Large intestine (tissue), 3 donors: ENCODE measurements at regions not wholly inside any gene's neighbourhood (a gene's known extent, or its start where the extent isn't known, plus 50 kb on each side); places are given as distances from the start of the nearest gene placed in this dataset.
"Not testable (repeated sequence)": the region's sequence is repeated elsewhere in the genome, so short reads cannot be mapped to it uniquely, and the experiment has no call there.

ENCODE experiments used
- DNase-seq, 2 donors: peaks; one replicate each; pipeline versions ENCODE4 v3.0.0 to v3.0.0-alpha.2; 2013
- H3K27ac ChIP-seq: one replicate; pipeline ENCODE4 v1.5.1; 2013; ENCODE audit warnings: low read length
- H3K27me3 ChIP-seq: 2 replicates; pipeline ENCODE4 v1.6.1; 2013; ENCODE audit warnings: low read length; ENCODE audit not compliant: control insufficient read depth, insufficient read depth
- H3K36me3 ChIP-seq: 2 replicates; pipeline ENCODE4 v1.6.1; 2013; ENCODE audit warnings: low read length; ENCODE audit not compliant: control insufficient read depth, insufficient read depth
- H3K4me1 ChIP-seq: one replicate; pipeline ENCODE4 v1.6.1; 2013; ENCODE audit warnings: low read length; ENCODE audit not compliant: control insufficient read depth, insufficient read depth
- H3K4me3 ChIP-seq: one replicate; pipeline ENCODE4 v1.5.1; 2013; ENCODE audit warnings: low read length
- H3K9me3 ChIP-seq: one replicate; pipeline ENCODE4 v1.6.1; 2013; ENCODE audit warnings: mild to moderate bottlenecking, low read depth, low read length, moderate library complexity; ENCODE audit not compliant: control insufficient read depth
- WGBS: methylation state at CpG from one replicate; pipeline ENCODE4 v1.1.5; 2013; ENCODE audit warnings: low lambda C conversion rate; ENCODE audit not compliant: insufficient coverage; 5-methylcytosine and 5-hydroxymethylcytosine counted together

DNA sequence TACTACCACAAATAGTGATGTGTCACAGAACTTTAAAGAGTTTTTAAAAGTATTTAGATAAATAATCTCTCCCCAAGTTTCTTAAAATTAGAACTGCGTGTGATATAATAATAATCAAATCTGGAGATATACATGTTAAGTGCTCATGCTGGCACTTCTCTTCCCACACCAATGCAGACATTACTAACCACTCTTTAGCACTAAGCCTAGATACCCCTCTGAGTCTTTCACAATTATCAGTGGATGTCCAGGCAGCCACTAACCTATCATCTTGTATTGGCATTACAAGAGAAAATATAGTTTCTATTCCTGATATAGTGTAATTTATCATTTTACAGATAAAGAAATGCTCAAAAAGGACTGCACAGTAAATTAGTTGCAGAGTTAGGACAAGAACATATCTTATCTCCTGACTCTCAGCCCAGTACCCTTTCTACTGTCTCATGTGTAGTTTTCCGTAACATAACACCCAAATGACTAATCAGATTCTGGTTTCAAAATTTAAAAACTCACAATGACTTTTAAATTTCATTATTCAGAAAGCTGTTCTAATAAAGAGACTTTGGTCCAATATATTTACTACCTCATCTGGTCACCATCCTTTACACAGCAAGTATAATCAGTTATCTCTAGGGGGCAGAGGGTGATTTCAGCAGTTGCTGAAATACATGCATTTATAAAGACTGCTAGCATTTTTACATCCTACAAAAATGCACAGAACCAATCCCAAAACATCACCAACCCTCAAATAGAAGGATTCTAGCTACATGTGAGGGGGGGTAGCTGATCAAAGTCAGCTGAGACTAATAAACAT is 215.5 kb upstream of the MCHR2 start:
- DNase-seq, result no peak
- Histone ChIP-seq H3K27me3 (peaks cover 12% of the 10 kb centered on the region), H3K4me3 (no peak overlapping the region), H3K36me3 (no peaks in the 10 kb centered on the region), H3K9me3 (no peaks in the 10 kb centered on the region), H3K27ac (no peak overlapping the region), H3K4me1 (no peaks in the 10 kb centered on the region)
- no CpG with 5 or more reads among the region's 2 CpGs for WGBS

DNA sequence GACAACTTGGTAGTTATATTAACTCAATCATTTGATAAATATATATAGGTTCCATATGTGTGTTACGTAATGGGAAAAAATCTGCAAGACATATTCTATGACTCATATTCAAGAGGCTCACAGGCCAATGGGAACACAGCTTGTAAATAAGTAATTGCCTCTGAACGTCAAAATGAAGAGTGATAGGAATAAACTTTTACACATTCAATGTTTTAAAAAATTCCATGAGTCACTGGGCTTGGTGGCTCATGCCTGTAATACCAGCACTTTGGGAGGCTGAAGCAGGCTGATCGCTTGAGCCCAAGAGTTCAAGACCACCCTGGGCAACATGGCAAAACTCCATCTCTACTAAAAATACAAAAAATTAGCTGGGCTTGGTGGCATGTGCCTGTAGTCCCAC is 209.4 kb upstream of the MCHR2 start:
- Histone ChIP-seq H3K9me3 (no peaks in the 10 kb centered on the region), H3K27ac (no peak overlapping the region), H3K4me1 (no peaks in the 10 kb centered on the region), H3K27me3 (peaks cover 4% of the 10 kb centered on the region), H3K4me3 (no peak overlapping the region), H3K36me3 (no peaks in the 10 kb centered on the region)
- 100% methylated on average over 1 of the region's 3 CpGs for WGBS
- DNase-seq, result no peak

GRCh38 chr6:100202417-100203194 is 208.6 kb upstream of the MCHR2 start:
- DNase-seq, result no peak
- no CpG with 5 or more reads among the region's 2 CpGs for WGBS
- Histone ChIP-seq H3K27ac (no peak overlapping the region), H3K4me3 (no peak overlapping the region), H3K4me1 (no peaks in the 10 kb centered on the region), H3K9me3 (no peaks in the 10 kb centered on the region), H3K36me3 (no peaks in the 10 kb centered on the region), H3K27me3 (peaks cover 4% of the 10 kb centered on the region)

- H3K4me3 ChIP-seq, H3K9me3 ChIP-seq, H3K36me3 ChIP-seq, H3K27me3 ChIP-seq, DNase-seq, H3K4me1 ChIP-seq, H3K27ac ChIP-seq: not testable (repeated sequence)
- whole genome bisulfite sequencing, result 100% methylated on average over 6 of the region's 37 CpGs
Observed at GRCh38 chr6:100196214-100196982, 202.4 kb upstream of the MCHR2 start.

GRCh38 chr6:100195244-100195643 is 201.2 kb upstream of the MCHR2 start:
- 89% methylated on average over 1 of the region's 2 CpGs for WGBS
- H3K4me1 ChIP-seq, result not testable (repeated sequence)

GRCh38 chr6:100194535-100194934 is 200.5 kb upstream of the MCHR2 start:
- no peaks in the 10 kb centered on the region for H3K9me3 ChIP-seq
- no peak for DNase-seq
- H3K4me1 ChIP-seq, result no peaks in the 10 kb centered on the region
- H3K4me3 ChIP-seq, result no peak overlapping the region
- WGBS, result 80% methylated on average over 1 of the region's 3 CpGs
- no peak overlapping the region for H3K27ac ChIP-seq
- H3K36me3 ChIP-seq, result no peaks in the 10 kb centered on the region
- peaks cover 2% of the 10 kb centered on the region for H3K27me3 ChIP-seq

More at GRCh38 chr6:100195244-100195643, 201.2 kb upstream of the MCHR2 start:
- not testable (repeated sequence) for H3K27me3 ChIP-seq, H3K4me3 ChIP-seq, H3K36me3 ChIP-seq, H3K27ac ChIP-seq, DNase-seq, H3K9me3 ChIP-seq

DNA sequence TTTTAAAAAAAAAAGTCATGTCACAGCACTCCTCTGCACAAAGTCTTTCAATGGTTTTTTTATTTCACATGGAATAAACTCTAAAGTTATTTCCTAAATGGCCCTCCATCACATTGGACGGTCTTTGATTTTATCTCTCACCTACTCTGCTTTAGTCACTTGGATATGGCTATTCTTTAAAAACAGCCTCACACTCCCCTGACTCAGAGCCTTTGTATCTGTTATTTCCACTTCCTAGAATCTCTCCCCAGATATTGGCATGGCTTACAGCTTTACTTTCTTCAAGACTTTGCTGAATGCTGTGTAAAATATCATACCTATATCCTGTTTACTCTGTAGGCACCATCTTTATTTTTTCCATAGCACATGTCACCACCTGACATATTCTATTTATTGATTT is 194.7 kb upstream of the MCHR2 start:
- Histone ChIP-seq H3K36me3 (no peaks in the 10 kb centered on the region), H3K9me3 (no peaks in the 10 kb centered on the region), H3K27me3 (peaks cover 2% of the 10 kb centered on the region), H3K27ac (no peak overlapping the region), H3K4me3 (no peak overlapping the region), H3K4me1 (no peaks in the 10 kb centered on the region)
- 100% methylated on average over 1 of the region's 1 CpG for WGBS
- DNase-seq, result no peak

GRCh38 chr6:100186552-100186951 is 192.5 kb upstream of the MCHR2 start:
- H3K27me3 ChIP-seq, result peaks cover 2% of the 10 kb centered on the region
- no peak overlapping the region for H3K27ac ChIP-seq
- no peak for DNase-seq
- H3K4me3 ChIP-seq, result no peak overlapping the region
- no peaks in the 10 kb centered on the region for H3K4me1 ChIP-seq
- no peaks in the 10 kb centered on the region for H3K36me3 ChIP-seq
- no peaks in the 10 kb centered on the region for H3K9me3 ChIP-seq
- WGBS, result 100% methylated on average over 1 of the region's 5 CpGs

GRCh38 chr6:100185615-100186014 is 191.6 kb upstream of the MCHR2 start:
- Histone ChIP-seq H3K36me3 (no peaks in the 10 kb centered on the region), H3K4me1 (no peaks in the 10 kb centered on the region), H3K9me3 (no peaks in the 10 kb centered on the region), H3K4me3 (no peak overlapping the region), H3K27me3 (no peaks in the 10 kb centered on the region), H3K27ac (no peak overlapping the region)
- 83% methylated on average over 1 of the region's 3 CpGs for WGBS
- DNase-seq, result no peak

- Histone ChIP-seq H3K27me3 (no peaks in the 10 kb centered on the region), H3K9me3 (no peaks in the 10 kb centered on the region), H3K4me1 (no peaks in the 10 kb centered on the region), H3K27ac (no peak overlapping the region), H3K4me3 (no peak overlapping the region), H3K36me3 (no peaks in the 10 kb centered on the region)
- no peak for DNase-seq
- WGBS, result no CpG with 5 or more reads among the region's 3 CpGs
Observed at GRCh38 chr6:100184473-100184872, 190.4 kb upstream of the MCHR2 start.
